Neural crest cell (in vitro differentiated cells): ENCODE measurements at regions not wholly inside any gene's neighbourhood (a gene's known extent, or its start where the extent isn't known, plus 50 kb on each side); places are given as distances from the start of the nearest gene placed in this dataset.
A peak's percentile ranks its signal among the peaks of the same experiment; 100 is the strongest.

ENCODE experiments used
- DNase-seq: peaks from one replicate; pipeline ENCODE4 v3.0.0; 2021; ENCODE audit warnings: low read depth, mixed read lengths, low spot score
- H3K27ac Mint-ChIP-seq: one replicate; pipeline ENCODE4 v1.8.0; 2021; ENCODE audit warnings: mild to moderate bottlenecking, mixed read lengths; ENCODE audit not compliant: unreplicated experiment
- H3K27me3 Mint-ChIP-seq: 2 replicates; pipeline ENCODE4 v1.8.0; 2021; ENCODE audit warnings: low read depth, mild to moderate bottlenecking, mixed read lengths
- H3K36me3 Mint-ChIP-seq: 2 replicates; pipeline ENCODE4 v1.8.0; 2021; ENCODE audit warnings: low read depth, mild to moderate bottlenecking, mixed read lengths
- H3K4me1 Mint-ChIP-seq: 2 replicates; pipeline ENCODE4 v1.8.0; 2021; ENCODE audit warnings: mixed read lengths
- H3K4me3 Mint-ChIP-seq: one replicate; pipeline ENCODE4 v1.8.0; 2021; ENCODE audit warnings: mild to moderate bottlenecking, mixed read lengths
- H3K9me3 Mint-ChIP-seq: 2 replicates; pipeline ENCODE4 v1.8.0; 2021; ENCODE audit warnings: mixed read lengths
- CTCF ChIP-seq: fragments of 200-600 bp; sonication (generic); conservative IDR thresholded peaks from 2 replicates; pipeline ENCODE4 v1.5.0; 2021; ENCODE audit warnings: antibody characterized with exemption, mild to moderate bottlenecking

GRCh38 chr9:18074041-18074440, 399.9 kb upstream of the ADAMTSL1 start:
- DNase-seq: no peak
- TF ChIP-seq CTCF: no peak
- H3K27ac Mint-ChIP-seq: no peak overlapping the region
- H3K27me3 Mint-ChIP-seq: no peaks in the 10 kb centered on the region
- no peaks in the 10 kb centered on the region for H3K36me3 Mint-ChIP-seq
- H3K9me3 Mint-ChIP-seq: no peaks in the 10 kb centered on the region
- no peak overlapping the region for H3K4me3 Mint-ChIP-seq
- no peaks in the 10 kb centered on the region for H3K4me1 Mint-ChIP-seq

- Mint-ChIP-seq H3K9me3 (peaks cover 5% of the 10 kb centered on the region), H3K27ac (no peak overlapping the region), H3K4me1 (no peaks in the 10 kb centered on the region), H3K36me3 (no peaks in the 10 kb centered on the region), H3K4me3 (no peak overlapping the region), H3K27me3 (no peaks in the 10 kb centered on the region)
- DNase-seq: no peak
- TF ChIP-seq CTCF: no peak
These were observed 398.6 kb upstream of the ADAMTSL1 start for GRCh38 chr9:18075253-18075952.

- H3K9me3 Mint-ChIP-seq: peaks cover 5% of the 10 kb centered on the region
- H3K27me3 Mint-ChIP-seq: no peaks in the 10 kb centered on the region
- no peak for TF ChIP-seq CTCF
- H3K27ac Mint-ChIP-seq: no peak overlapping the region
- no peaks in the 10 kb centered on the region for H3K4me1 Mint-ChIP-seq
- H3K36me3 Mint-ChIP-seq: no peaks in the 10 kb centered on the region
- no peak overlapping the region for H3K4me3 Mint-ChIP-seq
- no peak for DNase-seq
These were observed 395.8 kb upstream of the ADAMTSL1 start for GRCh38 chr9:18077941-18078678.

- Mint-ChIP-seq H3K4me1 (no peaks in the 10 kb centered on the region), H3K9me3 (peaks cover 2% of the 10 kb centered on the region), H3K36me3 (no peaks in the 10 kb centered on the region)
These were observed 381.8 kb upstream of the ADAMTSL1 start for GRCh38 chr9:18092138-18092537.

GRCh38 chr9:18106006-18106560, 367.9 kb upstream of the ADAMTSL1 start:
- Mint-ChIP-seq H3K4me3 (peak overlapping the region; percentile 68), H3K4me1 (peaks cover 44% of the 10 kb centered on the region), H3K27me3 (no peaks in the 10 kb centered on the region), H3K27ac (peak overlapping the region; percentile 93), H3K9me3 (no peaks in the 10 kb centered on the region), H3K36me3 (no peaks in the 10 kb centered on the region)
- DNase-seq: peak; percentile 8
- TF ChIP-seq CTCF: no peak

More at GRCh38 chr9:18092138-18092537, 381.8 kb upstream of the ADAMTSL1 start:
- no peak overlapping the region for H3K4me3 Mint-ChIP-seq
- TF ChIP-seq CTCF: no peak
- no peak for DNase-seq
- no peaks in the 10 kb centered on the region for H3K27me3 Mint-ChIP-seq
- no peak overlapping the region for H3K27ac Mint-ChIP-seq
